H9 (cell line): ENCODE measurements at regions not wholly inside any gene's neighbourhood (a gene's known extent, or its start where the extent isn't known, plus 50 kb on each side); places are given as distances from the start of the nearest gene placed in this dataset.

Experiments used
- DNase-seq: peaks from one replicate; pipeline ENCODE4 v3.0.0-alpha.2; 2017
- H2AFZ ChIP-seq: one replicate; pipeline ENCODE4 v1.6.1; 2013; ENCODE audit warnings: mild to moderate bottlenecking, low read length, control low read depth, moderate library complexity
- H2AK5ac ChIP-seq: 2 replicates; pipeline ENCODE4 v1.6.1; 2013; ENCODE audit warnings: low read length, control low read depth, mixed read lengths; ENCODE audit not compliant: insufficient read length
- H2BK120ac ChIP-seq: one replicate; pipeline ENCODE4 v1.6.1; 2013; ENCODE audit warnings: low read depth, mild to moderate bottlenecking, low read length, control low read depth, inconsistent platforms; ENCODE audit not compliant: poor library complexity, severe bottlenecking
- H2BK12ac ChIP-seq: 2 replicates; pipeline ENCODE4 v1.6.1; 2013; ENCODE audit warnings: low read length, control low read depth, mixed read lengths, low read depth; ENCODE audit not compliant: insufficient read length
- H2BK15ac ChIP-seq: 2 replicates; pipeline ENCODE4 v1.6.1; 2013; ENCODE audit warnings: low read depth, low read length, control low read depth
- H2BK20ac ChIP-seq: one replicate; pipeline ENCODE4 v1.6.1; 2013; ENCODE audit warnings: low read depth, mild to moderate bottlenecking, low read length, control low read depth, inconsistent platforms; ENCODE audit not compliant: poor library complexity, severe bottlenecking
- H2BK5ac ChIP-seq: 2 replicates; pipeline ENCODE4 v1.6.1; 2013; ENCODE audit warnings: low read length, control low read depth, mixed read lengths; ENCODE audit not compliant: insufficient read length
- H3K14ac ChIP-seq: 2 replicates; pipeline ENCODE4 v1.6.1; 2013; ENCODE audit warnings: low read length, control low read depth; ENCODE audit not compliant: insufficient read depth
- H3K18ac ChIP-seq: 2 replicates; pipeline ENCODE4 v1.6.1; 2013; ENCODE audit warnings: low read depth, mild to moderate bottlenecking, mixed read lengths, low read length, control low read depth; ENCODE audit not compliant: insufficient read length
- H3K23ac ChIP-seq: 2 replicates; pipeline ENCODE4 v1.6.1; 2013; ENCODE audit warnings: low read length, control low read depth, mixed read lengths, low read depth; ENCODE audit not compliant: insufficient read length
- H3K23me2 ChIP-seq: 2 replicates; pipeline ENCODE4 v1.6.1; 2013; ENCODE audit warnings: low read depth, mild to moderate bottlenecking, mixed read lengths, low read length, control low read depth; ENCODE audit not compliant: insufficient read length, poor library complexity, severe bottlenecking
- H3K27ac ChIP-seq: 2 replicates; pipeline ENCODE4 v1.5.1; 2013; ENCODE audit warnings: low read length, control low read depth, mixed read lengths, low read depth; ENCODE audit not compliant: insufficient read length
- H3K27me3 ChIP-seq: 2 replicates; pipeline ENCODE4 v1.6.1; 2013; ENCODE audit warnings: low read length, control low read depth, inconsistent platforms; ENCODE audit not compliant: insufficient read depth
- H3K4ac ChIP-seq: 2 replicates; pipeline ENCODE4 v1.6.1; 2013; ENCODE audit warnings: low read depth, mild to moderate bottlenecking, control low read depth, inconsistent platforms, low read length, moderate library complexity
- H3K4me1 ChIP-seq: 2 replicates; pipeline ENCODE4 v1.6.1; 2013; ENCODE audit warnings: low read length, control low read depth, inconsistent platforms; ENCODE audit not compliant: insufficient read depth
- H3K4me2 ChIP-seq: 2 replicates; pipeline ENCODE4 v1.6.1; 2013; ENCODE audit warnings: low read length, control low read depth, mixed read lengths; ENCODE audit not compliant: insufficient read length, insufficient read depth
- H3K56ac ChIP-seq: 2 replicates; pipeline ENCODE4 v1.6.1; 2013; ENCODE audit warnings: low read depth, mild to moderate bottlenecking, mixed read lengths, low read length, control low read depth; ENCODE audit not compliant: insufficient read length
- H3K79me1 ChIP-seq: 2 replicates; pipeline ENCODE4 v1.6.1; 2013; ENCODE audit warnings: low read depth, mild to moderate bottlenecking, moderate library complexity, low read length, control low read depth, inconsistent platforms; ENCODE audit not compliant: insufficient read depth, poor library complexity, severe bottlenecking
- H3K79me2 ChIP-seq: 2 replicates; pipeline ENCODE4 v1.6.1; 2013; ENCODE audit warnings: low read length, control low read depth, inconsistent platforms; ENCODE audit not compliant: insufficient read depth
- H3K9ac ChIP-seq: 2 replicates; pipeline ENCODE4 v1.6.1; 2013; ENCODE audit warnings: low read length, control low read depth, mixed read lengths; ENCODE audit not compliant: insufficient read length; ENCODE audit errors: extremely low read depth
- H3K9me3 ChIP-seq: one replicate; pipeline ENCODE4 v1.6.1; 2013; ENCODE audit warnings: low read depth, low read length, inconsistent platforms; ENCODE audit not compliant: control insufficient read depth
- H3T11ph ChIP-seq: one replicate; pipeline ENCODE4 v1.6.1; 2013; ENCODE audit warnings: mild to moderate bottlenecking, low read length, control low read depth, inconsistent platforms
- H4K20me1 ChIP-seq: one replicate; pipeline ENCODE4 v1.6.1; 2013; ENCODE audit not compliant: control insufficient read depth, insufficient read length, insufficient read depth
- H4K5ac ChIP-seq: 2 replicates; pipeline ENCODE4 v1.6.1; 2013; ENCODE audit warnings: low read depth, mild to moderate bottlenecking, mixed read lengths, low read length, control low read depth; ENCODE audit not compliant: insufficient read length
- H4K8ac ChIP-seq: replicated peaks from 2 replicates; pipeline ENCODE4 v1.6.1; 2013; ENCODE audit warnings: low read length, control low read depth, mixed read lengths, low read depth; ENCODE audit not compliant: insufficient read length
- H4K91ac ChIP-seq: 2 replicates; pipeline ENCODE4 v1.6.1; 2013; ENCODE audit warnings: low read depth, mild to moderate bottlenecking, moderate library complexity, mixed read lengths, low read length, control low read depth; ENCODE audit not compliant: insufficient read length
- H3K27ac Mint-ChIP-seq, 3 experiments: 2 replicates in 2 of 3; 3 replicates in 1 of 3; pipeline ENCODE4 v1.8.0; 2020 to 2021; ENCODE audit warnings: mixed read lengths in 3 of 3, mild to moderate bottlenecking in 1 of 3, moderate library complexity in 1 of 3
- H3K27me3 Mint-ChIP-seq: 2 replicates; pipeline ENCODE4 v1.8.0; 2021; ENCODE audit warnings: low read depth, mild to moderate bottlenecking, moderate library complexity, mixed read lengths
- H3K36me3 Mint-ChIP-seq, 3 experiments: 2 replicates in 2 of 3; 3 replicates in 1 of 3; pipeline ENCODE4 v1.8.0; 2020 to 2021; ENCODE audit warnings: low read depth in 3 of 3, mixed read lengths in 3 of 3; ENCODE audit not compliant: insufficient read depth in 1 of 3
- H3K4me1 Mint-ChIP-seq, 2 experiments: 2 replicates each; pipeline ENCODE4 v1.8.0; 2020; ENCODE audit warnings: mixed read lengths in 2 of 2
- H3K4me3 Mint-ChIP-seq, 2 experiments: 2 replicates in 1 of 2; 3 replicates in 1 of 2; pipeline ENCODE4 v1.8.0; 2020 to 2021; ENCODE audit warnings: mild to moderate bottlenecking in 2 of 2, mixed read lengths in 2 of 2, moderate library complexity in 1 of 2
- H3K9me3 Mint-ChIP-seq, 2 experiments: 2 replicates in 1 of 2; 3 replicates in 1 of 2; pipeline ENCODE4 v1.8.0; 2020; ENCODE audit warnings: mild to moderate bottlenecking in 2 of 2, mixed read lengths in 2 of 2, moderate library complexity in 1 of 2
- CTCF ChIP-seq: fragments of 200-600 bp; sonication (generic); conservative IDR thresholded peaks from 3 replicates; pipeline ENCODE4 v1.8.0; 2021; ENCODE audit warnings: antibody characterized with exemption, mild to moderate bottlenecking
- WGBS: extraction: QIAGEN DNeasy Blood & Tissue Kit; methylation state at CpG from one replicate; pipeline ENCODE4 v1.1.7; 2013; ENCODE audit warnings: missing lambda C conversion rate, low lambda C conversion rate, mixed read lengths; ENCODE audit not compliant: insufficient read length; ENCODE audit errors: extremely low coverage; 5-methylcytosine and 5-hydroxymethylcytosine counted together

DNA sequence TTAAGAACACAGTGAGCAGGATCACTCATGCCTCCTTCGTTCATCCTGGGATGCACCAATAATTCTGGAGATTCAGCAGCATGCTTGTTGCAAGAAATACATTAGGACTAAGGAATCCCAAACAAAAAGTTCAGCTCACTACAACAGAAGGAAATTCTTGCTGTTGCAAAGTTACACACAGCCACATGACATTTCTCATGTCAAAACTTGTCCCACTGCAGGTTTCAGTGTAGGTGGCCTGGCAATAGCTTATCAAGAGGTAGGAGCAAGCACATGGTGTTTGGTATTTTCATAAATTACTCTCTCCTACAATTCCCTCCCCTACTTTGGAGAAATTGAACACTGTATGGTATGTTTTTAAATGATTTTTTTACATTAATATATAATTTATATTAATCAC lies 399.6 kb upstream of the EPHA3 start:
- Histone ChIP-seq H3K4me2 (no peak overlapping the region), H2BK20ac (no peak overlapping the region), H3K9ac (no peak overlapping the region), H2BK120ac (no peak overlapping the region), H3K79me1 (no peaks in the 10 kb centered on the region), H3K27ac (no peak overlapping the region), H2AK5ac (no peak overlapping the region), H3K79me2 (no peaks in the 10 kb centered on the region), H3K23ac (no peak overlapping the region), H3K27me3 (no peaks in the 10 kb centered on the region), H3K9me3 (no peaks in the 10 kb centered on the region), H3T11ph (no peak overlapping the region), H2BK15ac (no peak overlapping the region), H3K23me2 (no peaks in the 10 kb centered on the region), H4K91ac (no peak overlapping the region), H3K14ac (no peak overlapping the region), H3K4ac (no peak overlapping the region), H3K4me1 (no peaks in the 10 kb centered on the region), H2BK12ac (no peak overlapping the region), H4K20me1 (no peaks in the 10 kb centered on the region), H4K5ac (no peak overlapping the region), H3K18ac (no peak overlapping the region), H4K8ac (no peak overlapping the region), H2BK5ac (no peak overlapping the region), H2AFZ (no peak overlapping the region), H3K56ac (no peak overlapping the region)
- H3K4me1 Mint-ChIP-seq = no peaks in the 10 kb centered on the region
- H3K9me3 Mint-ChIP-seq = no peaks in the 10 kb centered on the region
- no peak for DNase-seq
- no peak overlapping the region for H3K27ac Mint-ChIP-seq
- no peak for TF ChIP-seq CTCF
- H3K27me3 Mint-ChIP-seq = no peaks in the 10 kb centered on the region
- no peaks in the 10 kb centered on the region for H3K36me3 Mint-ChIP-seq
- H3K4me3 Mint-ChIP-seq = no peak overlapping the region
- WGBS = no CpG with 5 or more reads among the region's 1 CpG
